Adrenal gland (tissue), 9 donors: ENCODE measurements at regions not wholly inside any gene's neighbourhood (a gene's known extent, or its start where the extent isn't known, plus 50 kb on each side); places are given as distances from the start of the nearest gene placed in this dataset.

Experiments
- DNase-seq, 7 donors: peaks; one replicate each; pipeline ENCODE4 v3.0.0-alpha.2; 2019 to 2020
- H3K27ac ChIP-seq, 5 donors: fragments of 200-600 bp; sonication (generic) in 4 of 5; 1 replicate in 3 of 5; 2 replicates in 2 of 5; pipeline versions ENCODE4 v1.5.1 to v1.8.0; 2016 to 2020; ENCODE audit warnings: mild to moderate bottlenecking in 1 of 5
- H3K27me3 ChIP-seq: fragments of 200-600 bp; 2 replicates; pipeline ENCODE4 v1.8.0; 2021
- H3K36me3 ChIP-seq, 2 donors: fragments of 200-600 bp; replicated peaks in 1 of 2; 1 replicate in 1 of 2; 2 replicates in 1 of 2; pipeline versions ENCODE4 v1.5.1 to v1.8.0; 2018 to 2022
- H3K4me1 ChIP-seq, 2 donors: fragments of 200-600 bp; replicated peaks in 1 of 2; 1 replicate in 1 of 2; 2 replicates in 1 of 2; pipeline versions ENCODE4 v1.5.1 to v1.8.0; 2018 to 2021
- H3K4me3 ChIP-seq, 4 donors: fragments of 200-600 bp; sonication (generic) in 3 of 4; one replicate each; pipeline ENCODE4 v1.5.1; 2016 to 2018
- H3K9me3 ChIP-seq, 3 donors: fragments of 200-600 bp; sonication (generic) in 1 of 3; replicated peaks in 1 of 3; 1 replicate in 2 of 3; 2 replicates in 1 of 3; pipeline versions ENCODE4 v1.5.1 to v1.8.0; 2016 to 2021
- CTCF ChIP-seq, 6 experiments: fragments of 450-650 bp in 4 of 6; fragments of 200-600 bp in 2 of 6; sonication (generic) in 1 of 6; IDR thresholded peaks; 1 replicate in 5 of 6; 2 replicates in 1 of 6; pipeline versions ENCODE4 v1.5.1 to v1.8.0; 2016 to 2021; ENCODE audit warnings: antibody characterized with exemption in 6 of 6, mild to moderate bottlenecking in 2 of 6, moderate library complexity in 1 of 6
- POLR2A ChIP-seq, 2 donors: fragments of 450-650 bp; IDR thresholded peaks; one replicate each; pipeline ENCODE4 v1.6.1; 2017; ENCODE audit warnings: antibody characterized with exemption in 2 of 2, mild to moderate bottlenecking in 2 of 2, moderate library complexity in 1 of 2
- WGBS, 4 donors: extraction: QIAGEN DNeasy Blood & Tissue Kit in 2 of 4; methylation state at CpG; one replicate each; pipeline versions ENCODE4 v1.1.5 to v1.1.7; 2013 to 2017; 5-methylcytosine and 5-hydroxymethylcytosine counted together
- intact Hi-C, 2 donors: fragments of 100-400 bp; cut with DNase I; formaldehyde crosslinking; loops; one replicate each; pipeline versions ENCODE4 v1.14.1 to v1.15.0; 2022 to 2023
- donor health status: healthy with polysubstance abuse.
- donor health status: Bipolar disorder and iron deficiency.
- donor health status: DM: yes; HTN: yes; CAD: no.
- donor health status: DM: no; HTN: no; CAD: no.
- donor health status: DM: no; HTN: no; CAD: no.

- WGBS, 4 donors = 49 to 58% (median 57%) methylated on average over 7 of the region's 7 CpGs
These were observed 282.9 kb downstream of the USP46 start for GRCh38 chr4:52376132-52376704.

GRCh38 chr4:52377563-52377962, 281.5 kb downstream of the USP46 start:
- no peak overlapping the region for H3K4me3 ChIP-seq
- intact Hi-C loops = loop anchor here (5.0 to 10.0 kb wide), 4 partner anchors 143 to 1847 kb away; partner anchors contain the start of gene PDGFRA (in 1 of the 2)
- no peaks in the 10 kb centered on the region for H3K36me3 ChIP-seq
- H3K27me3 ChIP-seq = no peaks in the 10 kb centered on the region
- H3K4me1 ChIP-seq = no peaks in the 10 kb centered on the region
- 81 to 91% (median 85%) methylated on average over 7 to 9 of the region's 9 CpGs for WGBS, 4 donors
- DNase-seq = no peak
- H3K27ac ChIP-seq = no peak overlapping the region
- no peaks in the 10 kb centered on the region for H3K9me3 ChIP-seq
- TF ChIP-seq POLR2A (IDR thresholded peaks at IDR 0.05) (no peak), CTCF (IDR thresholded peaks at IDR 0.05) (no peak)

More at GRCh38 chr4:52376132-52376704, 282.9 kb downstream of the USP46 start:
- H3K36me3 ChIP-seq = no peaks in the 10 kb centered on the region
- intact Hi-C loops = loop anchor here (5.0 to 10.0 kb wide), 4 partner anchors 141 to 1849 kb away; partner anchors contain the start of gene PDGFRA (in 1 of the 2)
- peak in 5 of 7 donors; percentile 23 to 57 (median 49) for DNase-seq
- no peak overlapping the region for H3K4me3 ChIP-seq
- no peak overlapping the region for H3K27ac ChIP-seq
- no peak for TF ChIP-seq POLR2A (IDR thresholded peaks at IDR 0.05)
- TF ChIP-seq CTCF (IDR thresholded peaks at IDR 0.05) = peak; percentile 59 to 82 (median 71)
- H3K9me3 ChIP-seq = no peaks in the 10 kb centered on the region
- H3K27me3 ChIP-seq = no peaks in the 10 kb centered on the region
- H3K4me1 ChIP-seq = no peaks in the 10 kb centered on the region

GRCh38 chr4:52407545-52407944, 251.6 kb downstream of the USP46 start:
- no peaks in the 10 kb centered on the region for H3K4me1 ChIP-seq
- H3K36me3 ChIP-seq = no peaks in the 10 kb centered on the region
- 46 to 59% (median 54%) methylated on average over 4 of the region's 4 CpGs for WGBS, 4 donors
- H3K27ac ChIP-seq = no peak overlapping the region
- H3K4me3 ChIP-seq = no peak overlapping the region
- intact Hi-C loops = no loop called here
- TF ChIP-seq CTCF (IDR thresholded peaks at IDR 0.05) = no peak
- no peak for TF ChIP-seq POLR2A (IDR thresholded peaks at IDR 0.05)
- H3K27me3 ChIP-seq = no peaks in the 10 kb centered on the region
- no peak for DNase-seq
- H3K9me3 ChIP-seq = no peaks in the 10 kb centered on the region

GRCh38 chr4:52408032-52408431, 251.1 kb downstream of the USP46 start:
- intact Hi-C loops = no loop called here
- Histone ChIP-seq H3K27me3 (no peaks in the 10 kb centered on the region), H3K4me1 (no peaks in the 10 kb centered on the region), H3K36me3 (no peaks in the 10 kb centered on the region), H3K9me3 (no peaks in the 10 kb centered on the region), H3K27ac (no peak overlapping the region), H3K4me3 (no peak overlapping the region)
- no peak for TF ChIP-seq POLR2A (IDR thresholded peaks at IDR 0.05)
- TF ChIP-seq CTCF (IDR thresholded peaks at IDR 0.05) = no peak
- DNase-seq = no peak
- WGBS, 4 donors = 40 to 79% (median 67%) methylated on average over 1 of the region's 1 CpG
